Transverse colon (tissue), 4 donors: ENCODE measurements at regions not wholly inside any gene's neighbourhood (a gene's known extent, or its start where the extent isn't known, plus 50 kb on each side); places are given as distances from the start of the nearest gene placed in this dataset.

ENCODE experiments used
- DNase-seq: peaks from one replicate; pipeline ENCODE4 v3.0.0-alpha.2; 2019
- H3K27ac ChIP-seq, 4 donors: fragments of 200-600 bp; sonication (generic); 2 replicates each; pipeline ENCODE4 v1.5.1; 2016 to 2018; ENCODE audit warnings: inconsistent platforms in 4 of 4
- H3K27me3 ChIP-seq: fragments of 200-600 bp; sonication (generic); 2 replicates; pipeline ENCODE4 v1.5.1; 2017; ENCODE audit warnings: inconsistent platforms
- H3K36me3 ChIP-seq, 4 donors: fragments of 200-600 bp; sonication (generic); 2 replicates each; pipeline ENCODE4 v1.5.1; 2017 to 2019; ENCODE audit warnings: inconsistent platforms in 4 of 4
- H3K4me1 ChIP-seq, 4 donors: fragments of 200-600 bp; sonication (generic); 2 replicates each; pipeline ENCODE4 v1.5.1; 2017 to 2020; ENCODE audit warnings: inconsistent platforms in 4 of 4
- H3K4me3 ChIP-seq, 4 donors: fragments of 200-600 bp; sonication (generic); 1 replicate in 1 of 4; 2 replicates in 3 of 4; pipeline versions ENCODE4 v1.5.1 to v1.6.1; 2017 to 2019; ENCODE audit warnings: inconsistent platforms in 4 of 4
- H3K9me3 ChIP-seq, 2 donors: fragments of 200-600 bp; sonication (generic); 2 replicates each; pipeline ENCODE4 v1.5.1; 2017 to 2019; ENCODE audit warnings: inconsistent platforms in 2 of 2
- CTCF ChIP-seq, 5 experiments: fragments of 200-600 bp in 3 of 5; fragments of 450-650 bp in 2 of 5; sonication (generic) in 3 of 5; IDR thresholded peaks; 1 replicate in 2 of 5; 2 replicates in 3 of 5; pipeline ENCODE4 v1.5.1; 2016 to 2017; ENCODE audit warnings: antibody characterized with exemption in 5 of 5, inconsistent platforms in 3 of 5, mild to moderate bottlenecking in 2 of 5, moderate library complexity in 1 of 5
- EP300 ChIP-seq: sonication (generic); formaldehyde crosslinking; IDR thresholded peaks from one replicate; pipeline ENCODE4 v1.6.1; 2017; ENCODE audit warnings: antibody characterized with exemption, low read depth
- POLR2A ChIP-seq: fragments of 450-650 bp; IDR thresholded peaks from one replicate; pipeline ENCODE4 v1.6.1; 2016; ENCODE audit warnings: antibody characterized with exemption, mild to moderate bottlenecking, moderate library complexity
- POLR2AphosphoS5 ChIP-seq, 3 donors: sonication (generic); formaldehyde crosslinking; IDR thresholded peaks; one replicate each; pipeline ENCODE4 v1.6.1; 2016; ENCODE audit warnings: antibody characterized with exemption in 3 of 3
- WGBS, 2 donors: methylation state at CpG; one replicate each; pipeline ENCODE4 v1.1.5; 2018; ENCODE audit warnings: low coverage in 1 of 2; 5-methylcytosine and 5-hydroxymethylcytosine counted together
- in situ Hi-C, 4 donors: fragments of 200-750 bp; cut with MboI; loops; one replicate each; pipeline versions ENCODE4 v1.15.0 to v1.15.1; 2017; ENCODE audit warnings: low sequenced_read_pairs in 3 of 4, low pct_ligation_motif_present in 1 of 4, low pct_unique_long_range_greater_than_20kb in 1 of 4
- intact Hi-C: fragments of 100-400 bp; cut with DNase I; formaldehyde crosslinking; loops from one replicate; pipeline ENCODE4 v1.15.1; 2023; ENCODE audit warnings: low total_unique reads

DNA sequence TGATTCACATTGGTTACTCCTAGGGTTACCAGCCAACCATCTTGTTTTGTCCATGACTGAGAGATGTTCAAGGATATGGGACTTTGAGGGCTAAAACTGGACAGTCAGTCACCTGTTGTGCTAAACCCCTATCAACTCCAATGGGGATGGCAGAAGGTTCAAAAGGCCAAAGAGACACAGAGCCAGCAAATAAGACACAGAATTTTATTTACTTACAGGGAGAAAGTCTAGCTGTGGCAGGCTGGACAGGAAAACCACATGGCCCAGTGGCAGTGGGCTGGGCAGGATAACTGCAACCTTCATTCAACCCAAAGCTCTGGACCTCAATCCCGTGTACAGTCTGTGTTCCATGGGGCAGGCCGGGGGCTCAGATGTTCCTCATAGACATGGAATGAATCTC is 326.7 kb upstream of the RPS6KA3 start:
- H3K36me3 ChIP-seq = no peaks in the 10 kb centered on the region
- H3K27me3 ChIP-seq = no peaks in the 10 kb centered on the region
- WGBS, 2 donors = 78% methylated on average over 2 of the region's 2 CpGs; no CpG with 5 or more reads in 1 of the 2 donors
- no peak overlapping the region for H3K4me3 ChIP-seq
- no peaks in the 10 kb centered on the region for H3K9me3 ChIP-seq
- no peaks in the 10 kb centered on the region for H3K4me1 ChIP-seq
- in situ Hi-C loops (no loop called here), intact Hi-C loops (no loop called here)
- TF ChIP-seq EP300 (no peak), CTCF (IDR thresholded peaks at IDR 0.05) (no peak), POLR2A (no peak), POLR2AphosphoS5 (IDR thresholded peaks at IDR 0.05) (no peak)
- no peak for DNase-seq
- no peak overlapping the region for H3K27ac ChIP-seq

- TF ChIP-seq POLR2A (no peak), CTCF (IDR thresholded peaks at IDR 0.05) (no peak), POLR2AphosphoS5 (IDR thresholded peaks at IDR 0.05) (no peak), EP300 (no peak)
- H3K36me3 ChIP-seq = no peaks in the 10 kb centered on the region
- H3K27me3 ChIP-seq = no peaks in the 10 kb centered on the region
- WGBS, 2 donors = 75% methylated on average over 2 of the region's 2 CpGs; no CpG with 5 or more reads in 1 of the 2 donors
- intact Hi-C loops (no loop called here), in situ Hi-C loops (no loop called here)
- H3K4me1 ChIP-seq = no peaks in the 10 kb centered on the region
- DNase-seq = no peak
- no peak overlapping the region for H3K4me3 ChIP-seq
- no peaks in the 10 kb centered on the region for H3K9me3 ChIP-seq
- H3K27ac ChIP-seq = no peak overlapping the region
Measured at GRCh38 chrX:20591246-20591645, 324.5 kb upstream of the RPS6KA3 start.

GRCh38 chrX:20585782-20586181 is 319.1 kb upstream of the RPS6KA3 start:
- H3K27ac ChIP-seq = no peak overlapping the region
- in situ Hi-C loops = no loop called here
- H3K4me1 ChIP-seq = no peaks in the 10 kb centered on the region
- TF ChIP-seq POLR2A (no peak), CTCF (IDR thresholded peaks at IDR 0.05) (no peak), POLR2AphosphoS5 (IDR thresholded peaks at IDR 0.05) (no peak), EP300 (no peak)
- no peaks in the 10 kb centered on the region for H3K9me3 ChIP-seq
- intact Hi-C loops = no loop called here
- H3K4me3 ChIP-seq = no peak overlapping the region
- 42 to 64% methylated on average over 2 of the region's 2 CpGs for WGBS, 2 donors
- H3K27me3 ChIP-seq = no peaks in the 10 kb centered on the region
- DNase-seq = no peak
- no peaks in the 10 kb centered on the region for H3K36me3 ChIP-seq

DNA sequence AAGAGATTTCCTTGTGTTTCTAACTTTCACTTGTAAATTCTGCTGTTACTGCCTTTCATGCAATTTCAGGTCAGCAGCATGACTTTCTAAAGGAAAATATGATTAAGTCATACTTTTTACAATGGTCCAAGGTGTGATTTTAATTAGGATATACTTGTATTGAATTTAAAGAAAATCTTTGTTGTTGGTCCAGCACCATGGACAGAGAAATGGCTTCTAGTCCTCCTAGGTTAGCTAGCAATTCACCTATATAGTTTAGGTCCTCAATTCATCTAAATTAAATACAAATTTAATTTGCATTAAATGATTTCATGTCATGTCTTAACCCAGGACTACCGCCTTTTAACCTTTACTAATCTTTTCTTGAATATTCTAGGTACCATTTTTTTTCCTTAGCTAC is 304.9 kb upstream of the RPS6KA3 start:
- no peak overlapping the region for H3K27ac ChIP-seq
- intact Hi-C loops = no loop called here
- no peak for TF ChIP-seq POLR2A
- TF ChIP-seq POLR2AphosphoS5 (IDR thresholded peaks at IDR 0.05) = no peak
- no peak for TF ChIP-seq CTCF (IDR thresholded peaks at IDR 0.05)
- TF ChIP-seq EP300 = no peak
- no peak for DNase-seq
- 53 to 80% methylated on average over 1 of the region's 1 CpG for WGBS, 2 donors
- no peak overlapping the region for H3K4me3 ChIP-seq
- H3K27me3 ChIP-seq = no peaks in the 10 kb centered on the region
- in situ Hi-C loops = no loop called here
- H3K36me3 ChIP-seq = no peaks in the 10 kb centered on the region
- H3K9me3 ChIP-seq = no peaks in the 10 kb centered on the region
- no peaks in the 10 kb centered on the region for H3K4me1 ChIP-seq
